Endodermal cell (in vitro differentiated cells): ENCODE measurements at regions not wholly inside any gene's neighbourhood (a gene's known extent, or its start where the extent isn't known, plus 50 kb on each side); places are given as distances from the start of the nearest gene placed in this dataset.

Source experiments
- DNase-seq: peaks from one replicate; pipeline ENCODE4 v3.0.0-alpha.2; 2017
- H3K27ac ChIP-seq: 2 replicates; pipeline ENCODE4 v1.5.1; 2013; ENCODE audit warnings: mild to moderate bottlenecking, low read depth, low read length, moderate library complexity
- H3K27me3 ChIP-seq: 2 replicates; pipeline ENCODE4 v1.6.1; 2013; ENCODE audit warnings: mild to moderate bottlenecking, low read length, moderate library complexity; ENCODE audit not compliant: insufficient read depth, control insufficient read depth, poor library complexity, severe bottlenecking
- H3K36me3 ChIP-seq: 2 replicates; pipeline ENCODE4 v1.7.0; 2013; ENCODE audit warnings: mild to moderate bottlenecking, low read length, moderate library complexity; ENCODE audit not compliant: control insufficient read depth, insufficient read depth
- H3K4me1 ChIP-seq: one replicate; pipeline ENCODE4 v1.7.0; 2013; ENCODE audit warnings: low read length; ENCODE audit not compliant: control insufficient read depth, insufficient read depth
- H3K4me3 ChIP-seq: 2 replicates; pipeline ENCODE4 v1.5.1; 2013; ENCODE audit warnings: mild to moderate bottlenecking, low read length, moderate library complexity
- H3K9ac ChIP-seq: 2 replicates; pipeline ENCODE4 v1.6.1; 2013; ENCODE audit warnings: mild to moderate bottlenecking, low read length, moderate library complexity; ENCODE audit not compliant: poor library complexity, severe bottlenecking; ENCODE audit errors: extremely low read depth
- H3K9me3 ChIP-seq: 2 replicates; pipeline ENCODE4 v1.6.1; 2013; ENCODE audit warnings: mild to moderate bottlenecking, low read length, moderate library complexity; ENCODE audit not compliant: control insufficient read depth
- H3K27ac Mint-ChIP-seq: 2 replicates; pipeline ENCODE4 v1.8.0; 2020; ENCODE audit warnings: mixed read lengths
- H3K27me3 Mint-ChIP-seq: 2 replicates; pipeline ENCODE4 v1.8.0; 2021; ENCODE audit warnings: mild to moderate bottlenecking, mixed read lengths; ENCODE audit not compliant: insufficient read depth
- H3K36me3 Mint-ChIP-seq: 2 replicates; pipeline ENCODE4 v1.8.0; 2020; ENCODE audit warnings: low read depth, mixed read lengths
- H3K4me1 Mint-ChIP-seq: 2 replicates; pipeline ENCODE4 v1.8.0; 2020; ENCODE audit warnings: mixed read lengths
- H3K4me3 Mint-ChIP-seq: 2 replicates; pipeline ENCODE4 v1.8.0; 2020; ENCODE audit warnings: mild to moderate bottlenecking, moderate library complexity, mixed read lengths
- H3K9me3 Mint-ChIP-seq: 2 replicates; pipeline ENCODE4 v1.8.0; 2020; ENCODE audit warnings: mild to moderate bottlenecking, mixed read lengths
- WGBS, 2 experiments: methylation state at CpG; one replicate each; pipeline versions ENCODE4 v1.1.5 to v1.1.7; 2013; ENCODE audit warnings: missing lambda C conversion rate in 2 of 2, mixed read lengths in 1 of 2; ENCODE audit not compliant: insufficient coverage in 1 of 2, insufficient read length in 1 of 2; 5-methylcytosine and 5-hydroxymethylcytosine counted together
- TF ChIP-seq, protein P1 (sequence below): fragments of 200-600 bp; sonication (generic); conservative IDR thresholded peaks from 2 replicates; pipeline ENCODE4 v1.5.0; 2021; ENCODE audit warnings: antibody characterized with exemption, mild to moderate bottlenecking

DNA sequence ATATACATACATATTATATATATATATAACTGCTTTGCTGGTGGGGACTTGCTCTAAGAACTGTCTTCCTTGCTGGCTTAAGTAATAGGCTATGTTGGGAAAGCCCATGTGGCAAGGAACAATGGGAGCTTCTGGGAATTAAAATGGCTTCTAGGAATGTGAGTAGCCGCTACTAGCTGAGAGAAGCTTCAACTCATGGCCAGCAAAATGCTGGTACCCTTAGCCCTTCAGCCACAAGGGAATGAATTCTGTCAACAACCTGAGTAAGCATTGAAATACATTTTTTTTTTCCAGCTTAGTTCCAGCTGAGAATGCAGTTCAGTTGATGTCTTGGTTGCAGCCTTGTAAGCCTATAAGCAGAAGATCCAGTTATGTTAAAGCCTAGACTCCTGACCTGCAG lies 911.7 kb upstream of the MAP3K7 start:
- no peaks in the 10 kb centered on the region for H3K9me3 ChIP-seq
- Mint-ChIP-seq H3K4me1 (no peaks in the 10 kb centered on the region), H3K27ac (no peak overlapping the region)

DNA sequence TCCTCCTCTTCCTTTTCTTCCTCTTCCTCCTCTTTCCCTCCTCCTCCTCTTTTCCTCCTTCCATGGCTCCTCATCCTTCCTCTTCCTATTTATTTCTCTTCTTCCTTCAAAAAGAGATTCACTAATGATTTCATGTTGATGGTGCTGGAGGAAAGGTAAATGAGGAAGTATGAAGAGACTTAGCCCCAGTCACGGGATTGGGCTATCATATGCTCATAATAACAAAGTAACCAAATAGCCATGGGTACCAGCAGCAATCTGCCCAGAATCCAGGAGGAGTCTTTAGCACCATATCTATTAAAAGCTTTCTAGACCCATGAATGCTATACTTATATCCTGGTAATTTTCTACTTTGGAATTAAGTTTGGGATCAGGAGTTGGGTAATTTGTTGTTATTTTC lies 910.9 kb upstream of the MAP3K7 start:
- Mint-ChIP-seq H3K27ac (no peak overlapping the region), H3K27me3 (no peaks in the 10 kb centered on the region), H3K4me1 (no peaks in the 10 kb centered on the region), H3K36me3 (no peaks in the 10 kb centered on the region), H3K9me3 (no peaks in the 10 kb centered on the region), H3K4me3 (no peak overlapping the region)
- no peaks in the 10 kb centered on the region for H3K27me3 ChIP-seq
- no peaks in the 10 kb centered on the region for H3K4me1 ChIP-seq
- WGBS, 2 experiments: 100% methylated on average over 1 of the region's 1 CpG; no CpG with 5 or more reads in 1 of the 2 experiments
- no peak overlapping the region for H3K4me3 ChIP-seq
- H3K9me3 ChIP-seq: no peaks in the 10 kb centered on the region
- no peaks in the 10 kb centered on the region for H3K36me3 ChIP-seq
- TF ChIP-seq, protein P1, sequence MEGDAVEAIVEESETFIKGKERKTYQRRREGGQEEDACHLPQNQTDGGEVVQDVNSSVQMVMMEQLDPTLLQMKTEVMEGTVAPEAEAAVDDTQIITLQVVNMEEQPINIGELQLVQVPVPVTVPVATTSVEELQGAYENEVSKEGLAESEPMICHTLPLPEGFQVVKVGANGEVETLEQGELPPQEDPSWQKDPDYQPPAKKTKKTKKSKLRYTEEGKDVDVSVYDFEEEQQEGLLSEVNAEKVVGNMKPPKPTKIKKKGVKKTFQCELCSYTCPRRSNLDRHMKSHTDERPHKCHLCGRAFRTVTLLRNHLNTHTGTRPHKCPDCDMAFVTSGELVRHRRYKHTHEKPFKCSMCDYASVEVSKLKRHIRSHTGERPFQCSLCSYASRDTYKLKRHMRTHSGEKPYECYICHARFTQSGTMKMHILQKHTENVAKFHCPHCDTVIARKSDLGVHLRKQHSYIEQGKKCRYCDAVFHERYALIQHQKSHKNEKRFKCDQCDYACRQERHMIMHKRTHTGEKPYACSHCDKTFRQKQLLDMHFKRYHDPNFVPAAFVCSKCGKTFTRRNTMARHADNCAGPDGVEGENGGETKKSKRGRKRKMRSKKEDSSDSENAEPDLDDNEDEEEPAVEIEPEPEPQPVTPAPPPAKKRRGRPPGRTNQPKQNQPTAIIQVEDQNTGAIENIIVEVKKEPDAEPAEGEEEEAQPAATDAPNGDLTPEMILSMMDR: no peak
- no peak for DNase-seq
- H3K9ac ChIP-seq: no peak overlapping the region
- no peak overlapping the region for H3K27ac ChIP-seq

More for the DNA sequence above, 911.7 kb upstream of the MAP3K7 start:
- Mint-ChIP-seq H3K4me3 (no peak overlapping the region), H3K36me3 (no peaks in the 10 kb centered on the region), H3K27me3 (no peaks in the 10 kb centered on the region), H3K9me3 (no peaks in the 10 kb centered on the region)
- TF ChIP-seq, protein P1: no peak
- Histone ChIP-seq H3K4me1 (no peaks in the 10 kb centered on the region), H3K27ac (no peak overlapping the region), H3K27me3 (no peaks in the 10 kb centered on the region), H3K9ac (no peak overlapping the region), H3K36me3 (no peaks in the 10 kb centered on the region), H3K4me3 (no peak overlapping the region)
- no peak for DNase-seq
- WGBS, 2 experiments: 96 to 100% methylated on average over 1 of the region's 1 CpG

GRCh38 chr6:91490671-91491301 lies 903.9 kb upstream of the MAP3K7 start:
- H3K4me1 ChIP-seq: no peaks in the 10 kb centered on the region
- no peak overlapping the region for H3K9ac ChIP-seq
- H3K4me3 ChIP-seq: no peak overlapping the region
- no peak overlapping the region for H3K4me3 Mint-ChIP-seq
- WGBS, 2 experiments: 45% methylated on average over 2 of the region's 2 CpGs; no CpG with 5 or more reads in 1 of the 2 experiments
- peaks cover 2% of the 10 kb centered on the region for H3K4me1 Mint-ChIP-seq
- H3K27ac ChIP-seq: no peak overlapping the region
- no peak overlapping the region for H3K27ac Mint-ChIP-seq
- no peaks in the 10 kb centered on the region for H3K27me3 ChIP-seq
- H3K9me3 ChIP-seq: no peaks in the 10 kb centered on the region
- H3K36me3 ChIP-seq: no peaks in the 10 kb centered on the region
- TF ChIP-seq, protein P1: no peak
- no peaks in the 10 kb centered on the region for H3K27me3 Mint-ChIP-seq
- no peaks in the 10 kb centered on the region for H3K36me3 Mint-ChIP-seq
- H3K9me3 Mint-ChIP-seq: no peaks in the 10 kb centered on the region
- no peak for DNase-seq
